Fibroblast of pulmonary artery (primary cell): ENCODE measurements at regions not wholly inside any gene's neighbourhood (a gene's known extent, or its start where the extent isn't known, plus 50 kb on each side); places are given as distances from the start of the nearest gene placed in this dataset.
"Not testable (repeated sequence)": the region's sequence is repeated elsewhere in the genome, so short reads cannot be mapped to it uniquely, and the experiment has no call there.

Experiments used
- DNase-seq: peaks from one replicate; pipeline ENCODE4 v3.0.0-alpha.2; 2010; ENCODE audit warnings: low read depth
- H3K4me3 ChIP-seq: replicated peaks from 2 replicates; pipeline ENCODE4 v1.5.1; 2011; ENCODE audit warnings: low read depth, mild to moderate bottlenecking, control low read depth, low read length, moderate library complexity
- CTCF ChIP-seq: IDR thresholded peaks from 2 replicates; pipeline ENCODE4 v1.5.1; 2011; ENCODE audit warnings: mild to moderate bottlenecking, control low read depth, low read length, inconsistent platforms; ENCODE audit errors: missing control alignments

GRCh38 chr1:148294116-148294807 is 142.2 kb upstream of the NBPF11 start:
- TF ChIP-seq CTCF, result no peak
- no peak overlapping the region for H3K4me3 ChIP-seq
- no peak for DNase-seq

- no peak overlapping the region for H3K4me3 ChIP-seq
- DNase-seq, result no peak
- TF ChIP-seq CTCF, result no peak
Measured at GRCh38 chr1:148293651-148294050, 141.6 kb upstream of the NBPF11 start.

GRCh38 chr1:148292915-148293314 is 140.8 kb upstream of the NBPF11 start:
- no peak for DNase-seq
- TF ChIP-seq CTCF, result no peak
- no peak overlapping the region for H3K4me3 ChIP-seq

GRCh38 chr1:148290881-148291280 is 138.8 kb upstream of the NBPF11 start:
- no peak for TF ChIP-seq CTCF

GRCh38 chr1:148289647-148290046 is 137.6 kb upstream of the NBPF11 start:
- no peak for DNase-seq
- H3K4me3 ChIP-seq, result no peak overlapping the region
- no peak for TF ChIP-seq CTCF

More at GRCh38 chr1:148290881-148291280, 138.8 kb upstream of the NBPF11 start:
- no peak for DNase-seq
- H3K4me3 ChIP-seq, result no peak overlapping the region

- DNase-seq, H3K4me3 ChIP-seq: not testable (repeated sequence)
Measured at GRCh38 chr1:148285946-148286345, 133.9 kb upstream of the NBPF11 start.

GRCh38 chr1:148280831-148281572 is 128.9 kb upstream of the NBPF11 start:
- H3K4me3 ChIP-seq, result peak overlapping the region; percentile 46
- DNase-seq, result not testable (repeated sequence)

- DNase-seq, result peak; percentile 66
- H3K4me3 ChIP-seq, result peak overlapping the region; percentile 46
Measured at GRCh38 chr1:148279002-148279542, 127.0 kb upstream of the NBPF11 start.

- peak; percentile 61 for DNase-seq
- not testable (repeated sequence) for H3K4me3 ChIP-seq
Measured at GRCh38 chr1:148277865-148278279, 125.8 kb upstream of the NBPF11 start.

GRCh38 chr1:148267066-148267465 is 115.0 kb upstream of the NBPF11 start:
- not testable (repeated sequence) for H3K4me3 ChIP-seq, DNase-seq
